ENCODE measurements at regions not wholly inside any gene's neighbourhood (a gene's known extent, or its start where the extent isn't known, plus 50 kb on each side); places are given as distances from the start of the nearest gene placed in this dataset.

GRCh38 chr10:28935061-28935460, 257.7 kb downstream of the BAMBI start:
- DNase-seq, result no peak

- no peak for DNase-seq
These were observed 260.6 kb downstream of the BAMBI start for GRCh38 chr10:28937959-28938358.

- no peak for DNase-seq
These were observed 261.4 kb downstream of the BAMBI start for GRCh38 chr10:28938745-28939144.

- DNase-seq, result no peak
These were observed 262.2 kb downstream of the BAMBI start for GRCh38 chr10:28939281-28940157.

- DNase-seq, result no peak
These were observed 263.0 kb downstream of the BAMBI start for GRCh38 chr10:28940158-28940888.

- DNase-seq, result no peak
These were observed 264.7 kb downstream of the BAMBI start for GRCh38 chr10:28942012-28942411.

GRCh38 chr10:28945959-28946358, 268.6 kb downstream of the BAMBI start:
- no peak for DNase-seq

GRCh38 chr10:28946479-28946878, 269.2 kb downstream of the BAMBI start:
- no peak for DNase-seq

- DNase-seq, result no peak
These were observed 269.9 kb downstream of the BAMBI start for GRCh38 chr10:28947171-28947570.

- no peak for DNase-seq
These were observed 270.7 kb downstream of the BAMBI start for GRCh38 chr10:28948046-28948445.

- no peak for DNase-seq
These were observed 272.0 kb downstream of the BAMBI start for GRCh38 chr10:28949005-28950004.

GRCh38 chr10:28951484-28951883, 274.2 kb downstream of the BAMBI start:
- DNase-seq, result no peak

GRCh38 chr10:28952523-28952922, 275.2 kb downstream of the BAMBI start:
- DNase-seq, result no peak

- DNase-seq, result no peak
These were observed 276.9 kb downstream of the BAMBI start for GRCh38 chr10:28954211-28954610.

GRCh38 chr10:28958468-28958867, 281.1 kb downstream of the BAMBI start:
- DNase-seq, result no peak

GRCh38 chr10:28959850-28960501, 282.7 kb downstream of the BAMBI start:
- no peak for DNase-seq

- no peak for DNase-seq
These were observed 285.4 kb downstream of the BAMBI start for GRCh38 chr10:28962768-28963167.

GRCh38 chr10:28963539-28964221, 286.4 kb downstream of the BAMBI start:
- no peak for DNase-seq

GRCh38 chr10:28965937-28966336, 288.6 kb downstream of the BAMBI start:
- no peak for DNase-seq

- DNase-seq, result no peak
These were observed 289.7 kb downstream of the BAMBI start for GRCh38 chr10:28967031-28967430.

- no peak for DNase-seq
These were observed 292.1 kb downstream of the BAMBI start for GRCh38 chr10:28969413-28969812.

GRCh38 chr10:28970231-28970630, 292.9 kb downstream of the BAMBI start:
- DNase-seq, result no peak
